ENCODE measurements at regions not wholly inside any gene's neighbourhood (a gene's known extent, or its start where the extent isn't known, plus 50 kb on each side); places are given as distances from the start of the nearest gene placed in this dataset.

DNA sequence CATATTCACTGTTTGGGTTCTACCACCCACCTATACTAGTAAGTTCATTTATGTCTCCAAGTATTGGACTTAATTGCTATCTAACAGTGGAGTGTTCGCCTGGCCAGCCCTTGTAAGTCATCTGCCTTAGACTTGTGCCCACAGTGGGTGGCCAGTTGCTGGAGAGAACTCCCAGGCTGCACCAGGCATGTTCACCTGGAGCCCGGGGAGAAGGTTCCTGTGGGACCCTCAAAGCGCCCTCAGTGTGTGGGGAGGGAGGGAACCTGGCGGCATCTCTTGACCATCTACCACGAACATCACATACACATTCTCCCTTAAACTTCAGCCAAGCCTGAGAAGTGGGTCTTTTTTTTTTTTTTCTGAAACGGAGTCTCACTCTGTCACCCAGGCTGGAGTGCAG lies 138.1 kb downstream of the CPZ start:
- Histone ChIP-seq H3K4me1 (no peaks in the 10 kb centered on the region), H3K4me3 (no peak overlapping the region), H3K9ac (ENCODE audit: low read depth in 2 of 2, low read length in 2 of 2) (no peak overlapping the region), H3K9me3 (no peaks in the 10 kb centered on the region), H3K27me3 (no peaks in the 10 kb centered on the region), H3K27ac (no peak overlapping the region), H3K36me3 (no peaks in the 10 kb centered on the region)
- intact Hi-C loops (cut with DNase I) = no loop called here
- no peak for DNase-seq
- TF ChIP-seq, protein P1, sequence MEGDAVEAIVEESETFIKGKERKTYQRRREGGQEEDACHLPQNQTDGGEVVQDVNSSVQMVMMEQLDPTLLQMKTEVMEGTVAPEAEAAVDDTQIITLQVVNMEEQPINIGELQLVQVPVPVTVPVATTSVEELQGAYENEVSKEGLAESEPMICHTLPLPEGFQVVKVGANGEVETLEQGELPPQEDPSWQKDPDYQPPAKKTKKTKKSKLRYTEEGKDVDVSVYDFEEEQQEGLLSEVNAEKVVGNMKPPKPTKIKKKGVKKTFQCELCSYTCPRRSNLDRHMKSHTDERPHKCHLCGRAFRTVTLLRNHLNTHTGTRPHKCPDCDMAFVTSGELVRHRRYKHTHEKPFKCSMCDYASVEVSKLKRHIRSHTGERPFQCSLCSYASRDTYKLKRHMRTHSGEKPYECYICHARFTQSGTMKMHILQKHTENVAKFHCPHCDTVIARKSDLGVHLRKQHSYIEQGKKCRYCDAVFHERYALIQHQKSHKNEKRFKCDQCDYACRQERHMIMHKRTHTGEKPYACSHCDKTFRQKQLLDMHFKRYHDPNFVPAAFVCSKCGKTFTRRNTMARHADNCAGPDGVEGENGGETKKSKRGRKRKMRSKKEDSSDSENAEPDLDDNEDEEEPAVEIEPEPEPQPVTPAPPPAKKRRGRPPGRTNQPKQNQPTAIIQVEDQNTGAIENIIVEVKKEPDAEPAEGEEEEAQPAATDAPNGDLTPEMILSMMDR (IDR thresholded peaks at IDR 0.05) = no peak

DNA sequence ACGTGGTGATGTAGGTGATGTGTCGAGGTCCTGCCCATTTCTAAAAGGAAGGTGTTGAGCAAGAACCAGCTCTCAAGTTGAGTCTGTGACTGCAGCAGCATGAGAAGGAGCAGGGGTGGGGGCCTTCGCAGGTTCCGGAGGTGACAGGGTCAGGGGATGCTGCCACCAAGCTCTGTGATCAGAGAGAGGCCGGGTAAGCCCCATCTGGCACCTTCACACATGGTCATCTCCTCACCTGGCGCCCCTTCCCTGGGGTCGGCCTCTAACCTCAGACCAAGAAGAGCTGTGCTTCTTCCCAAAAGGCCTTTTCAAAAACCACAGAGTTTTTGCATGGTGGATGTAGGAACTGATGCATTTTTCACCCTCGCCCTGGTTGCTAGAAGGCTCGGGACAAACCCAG lies 137.6 kb downstream of the CPZ start:
- H3K27me3 ChIP-seq = no peaks in the 10 kb centered on the region
- no peaks in the 10 kb centered on the region for H3K4me1 ChIP-seq
- H3K36me3 ChIP-seq = no peaks in the 10 kb centered on the region

DNA sequence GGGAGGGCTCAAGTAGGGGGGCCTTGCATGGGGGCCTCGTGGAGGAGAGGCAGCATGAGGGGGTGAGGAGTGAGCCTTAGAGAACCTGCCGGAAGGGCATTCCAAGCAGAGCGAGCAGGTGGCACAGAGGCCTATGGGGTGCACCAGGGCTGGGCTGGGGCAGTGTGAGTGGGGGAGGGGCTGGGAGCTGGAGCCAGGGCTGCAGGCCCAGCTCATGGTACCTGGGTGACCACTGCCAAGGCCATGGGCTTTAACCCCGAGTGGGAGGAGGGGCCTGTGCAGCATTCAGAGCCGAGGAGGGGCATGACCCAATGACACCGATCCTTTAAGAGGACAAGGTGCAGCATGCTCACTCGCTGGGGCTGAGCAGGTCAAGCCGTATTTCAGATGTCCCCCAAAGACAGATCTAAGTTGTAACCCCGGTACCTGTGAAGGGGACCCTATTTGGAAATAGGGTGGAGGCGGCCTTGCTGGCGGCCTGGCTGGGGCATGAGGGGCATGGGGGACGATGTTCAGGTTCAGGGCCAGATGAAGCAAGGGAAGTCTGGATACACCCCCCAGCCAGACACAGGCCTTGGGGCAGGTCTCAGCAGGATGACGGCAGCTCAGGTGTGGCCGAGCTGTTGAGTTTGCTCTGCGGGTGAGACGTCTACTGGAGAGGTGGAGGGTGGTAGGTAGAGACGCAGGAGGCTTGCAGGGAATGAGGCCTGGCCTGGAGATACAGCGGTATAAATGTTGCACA lies 137.0 kb downstream of the CPZ start:
- no peak overlapping the region for H3K27ac ChIP-seq
- TF ChIP-seq, protein P1 (IDR thresholded peaks at IDR 0.05) = no peak

More for the DNA sequence above, 137.6 kb downstream of the CPZ start:
- Histone ChIP-seq H3K9me3 (no peaks in the 10 kb centered on the region), H3K4me3 (no peak overlapping the region), H3K27ac (no peak overlapping the region), H3K9ac (ENCODE audit: low read depth in 2 of 2, low read length in 2 of 2) (no peak overlapping the region)
- intact Hi-C loops (cut with DNase I) = no loop called here
- TF ChIP-seq, protein P1 (IDR thresholded peaks at IDR 0.05) = no peak
- no peak for DNase-seq

GRCh38 chr4:8728536-8729407 lies 136.2 kb downstream of the CPZ start:
- TF ChIP-seq, protein P1 (IDR thresholded peaks at IDR 0.05) = no peak
- no peak overlapping the region for H3K4me3 ChIP-seq
- H3K9me3 ChIP-seq = no peaks in the 10 kb centered on the region
- no peaks in the 10 kb centered on the region for H3K4me1 ChIP-seq
- intact Hi-C loops (cut with DNase I) = no loop called here
- H3K9ac ChIP-seq (ENCODE audit: low read depth in 2 of 2, low read length in 2 of 2) = no peak overlapping the region
- no peaks in the 10 kb centered on the region for H3K36me3 ChIP-seq
- DNase-seq = peak; percentile 12
- no peak overlapping the region for H3K27ac ChIP-seq
- no peaks in the 10 kb centered on the region for H3K27me3 ChIP-seq

More for the DNA sequence above, 137.0 kb downstream of the CPZ start:
- H3K9me3 ChIP-seq = no peaks in the 10 kb centered on the region
- no peaks in the 10 kb centered on the region for H3K27me3 ChIP-seq
- H3K36me3 ChIP-seq = no peaks in the 10 kb centered on the region
- no peaks in the 10 kb centered on the region for H3K4me1 ChIP-seq
- intact Hi-C loops (cut with DNase I) = no loop called here
- H3K9ac ChIP-seq (ENCODE audit: low read depth in 2 of 2, low read length in 2 of 2) = no peak overlapping the region
- no peak for DNase-seq
- no peak overlapping the region for H3K4me3 ChIP-seq

- H3K4me1 ChIP-seq = no peaks in the 10 kb centered on the region
- H3K4me3 ChIP-seq = no peak overlapping the region
- H3K27me3 ChIP-seq = no peaks in the 10 kb centered on the region
- no peak for DNase-seq
- H3K36me3 ChIP-seq = no peaks in the 10 kb centered on the region
- H3K9ac ChIP-seq (ENCODE audit: low read depth in 2 of 2, low read length in 2 of 2) = no peak overlapping the region
- H3K9me3 ChIP-seq = no peaks in the 10 kb centered on the region
- H3K27ac ChIP-seq = no peak overlapping the region
- TF ChIP-seq, protein P1 (IDR thresholded peaks at IDR 0.05) = no peak
- intact Hi-C loops (cut with DNase I) = no loop called here
These were observed 135.3 kb downstream of the CPZ start for GRCh38 chr4:8727546-8728510.

Measured in colonic mucosa (tissue), 4 donors.